SK-N-SH treated with all-trans-retinoic acid at 6 μM for 48 hours (cell line): ENCODE measurements at regions not wholly inside any gene's neighbourhood (a gene's known extent, or its start where the extent isn't known, plus 50 kb on each side); places are given as distances from the start of the nearest gene placed in this dataset.

ENCODE experiments used
- ATAC-seq: fragments of 200-7000 bp; cut with Tn5 transposase; 3 replicates; pipeline ENCODE4 v1.9.1; 2020; ENCODE audit warnings: mild to moderate bottlenecking, moderate library complexity
- ARNTL ChIP-seq: fragments of 450-650 bp; formaldehyde crosslinking; IDR thresholded peaks from 2 replicates; pipeline ENCODE4 v1.5.0; 2020; ENCODE audit warnings: low read depth, mild to moderate bottlenecking, moderate library complexity, borderline replicate concordance
- BACH2 ChIP-seq: fragments of 250-450 bp; sonication (Bioruptor Pico); IDR thresholded peaks from 2 replicates; pipeline ENCODE4 v1.9.0; 2021; ENCODE audit warnings: mild to moderate bottlenecking, borderline replicate concordance
- CREB5 ChIP-seq: fragments of 250-450 bp; sonication (Bioruptor Pico); IDR thresholded peaks from 2 replicates; pipeline ENCODE4 v1.5.1; 2020; ENCODE audit warnings: low read depth, mild to moderate bottlenecking, moderate library complexity
- CSDC2 ChIP-seq: fragments of 250-450 bp; sonication (Bioruptor Pico); IDR thresholded peaks from 2 replicates; pipeline ENCODE4 v1.5.0; 2020; ENCODE audit warnings: mild to moderate bottlenecking, moderate library complexity
- CSRNP3 ChIP-seq: fragments of 250-450 bp; sonication (Bioruptor Pico); IDR thresholded peaks from 2 replicates; pipeline ENCODE4 v1.5.1; 2021; ENCODE audit warnings: mild to moderate bottlenecking, moderate library complexity
- ESRRG ChIP-seq: fragments of 250-450 bp; sonication (Bioruptor Pico); IDR thresholded peaks from 2 replicates; pipeline ENCODE4 v1.6.1; 2021; ENCODE audit warnings: mild to moderate bottlenecking
- ISL1 ChIP-seq: fragments of 250-450 bp; sonication (Bioruptor Pico); IDR thresholded peaks from 2 replicates; pipeline ENCODE4 v2.1.2; 2022; ENCODE audit warnings: mild to moderate bottlenecking, moderate library complexity
- OSR1 ChIP-seq: fragments of 250-450 bp; sonication (Bioruptor Pico); IDR thresholded peaks from 2 replicates; pipeline ENCODE4 v1.8.0; 2022; ENCODE audit warnings: moderate library complexity, mild to moderate bottlenecking, inconsistent platforms
- PPARA ChIP-seq: fragments of 250-450 bp; sonication (Bioruptor Pico); IDR thresholded peaks from 2 replicates; pipeline ENCODE4 v1.5.0; 2020; ENCODE audit warnings: mild to moderate bottlenecking, borderline replicate concordance
- RARB ChIP-seq: fragments of 250-450 bp; sonication (Bioruptor Pico); IDR thresholded peaks from 2 replicates; pipeline ENCODE4 v1.8.0; 2021; ENCODE audit warnings: mild to moderate bottlenecking, moderate library complexity
- SNAI2 ChIP-seq: fragments of 250-450 bp; sonication (Bioruptor Pico); IDR thresholded peaks from 2 replicates; pipeline ENCODE4 v1.5.0; 2020; ENCODE audit warnings: mild to moderate bottlenecking, moderate library complexity
- TCF4 ChIP-seq: fragments of 250-450 bp; sonication (Bioruptor Pico); IDR thresholded peaks from 2 replicates; pipeline ENCODE4 v1.8.0; 2021; ENCODE audit warnings: mild to moderate bottlenecking, moderate library complexity, borderline replicate concordance
- TOX ChIP-seq: fragments of 250-450 bp; sonication (Bioruptor Pico); IDR thresholded peaks from 2 replicates; pipeline ENCODE4 v1.8.0; 2021; ENCODE audit warnings: mild to moderate bottlenecking, moderate library complexity, borderline replicate concordance
- TSHZ2 ChIP-seq: fragments of 250-450 bp; sonication (Bioruptor Pico); IDR thresholded peaks from 2 replicates; pipeline ENCODE4 v1.5.0; 2020; ENCODE audit warnings: mild to moderate bottlenecking, moderate library complexity
- ZC3H10 ChIP-seq: fragments of 250-450 bp; sonication (Bioruptor Pico); IDR thresholded peaks from 2 replicates; pipeline ENCODE4 v1.5.1; 2021; ENCODE audit warnings: mild to moderate bottlenecking, moderate library complexity
- ZFP30 ChIP-seq: fragments of 450-650 bp; formaldehyde crosslinking; IDR thresholded peaks from 2 replicates; pipeline ENCODE4 v1.5.0; 2022; ENCODE audit warnings: mild to moderate bottlenecking, moderate library complexity
- ZNF565 ChIP-seq: fragments of 450-650 bp; formaldehyde crosslinking; conservative IDR thresholded peaks from 2 replicates; pipeline ENCODE4 v1.5.0; 2020; ENCODE audit warnings: low read depth, mild to moderate bottlenecking, moderate library complexity
- ZNF70 ChIP-seq: fragments of 450-650 bp; formaldehyde crosslinking; IDR thresholded peaks from 2 replicates; pipeline ENCODE4 v1.5.0; 2020; ENCODE audit warnings: mild to moderate bottlenecking, moderate library complexity
- ZNF8 ChIP-seq: fragments of 450-650 bp; formaldehyde crosslinking; IDR thresholded peaks from 2 replicates; pipeline ENCODE4 v1.5.0; 2020; ENCODE audit warnings: mild to moderate bottlenecking, moderate library complexity
- TF ChIP-seq, protein P1 (sequence below): fragments of 250-450 bp; sonication (Bioruptor Pico); IDR thresholded peaks from 2 replicates; pipeline ENCODE4 v1.8.0; 2021; ENCODE audit warnings: low read depth, mild to moderate bottlenecking, moderate library complexity, borderline replicate concordance
- TF ChIP-seq, protein P2 (sequence below): fragments of 250-450 bp; sonication (Bioruptor Pico); IDR thresholded peaks from 2 replicates; pipeline ENCODE4 v1.8.0; 2020; ENCODE audit warnings: mild to moderate bottlenecking, moderate library complexity, borderline replicate concordance

DNA sequence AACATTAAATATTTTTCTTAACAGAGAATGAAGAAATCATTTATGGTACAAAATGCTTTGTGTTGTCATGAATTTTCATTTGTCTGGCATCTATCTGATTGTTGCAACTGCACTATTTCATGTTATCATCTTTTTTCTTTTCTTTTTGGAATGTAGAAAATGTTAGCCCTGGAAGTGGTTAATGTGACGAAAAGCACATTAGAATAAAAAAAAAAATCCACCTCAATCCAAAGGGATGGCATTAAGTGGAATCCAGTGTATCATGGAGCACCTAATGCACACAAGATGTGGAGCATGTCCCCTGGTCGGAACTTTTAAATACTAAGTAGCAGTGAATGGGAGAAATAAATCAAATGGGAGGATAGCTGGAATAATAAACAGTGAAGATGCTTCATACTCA, 172.9 kb upstream of the MCHR2 start:
- no peak for ATAC-seq

GRCh38 chr6:100165442-100165841, 171.4 kb upstream of the MCHR2 start:
- no peak for ATAC-seq
- TF ChIP-seq ZFP30 (CRISPR knock-in tag): no peak
- no peak for TF ChIP-seq PPARA (CRISPR knock-in tag)
- no peak for TF ChIP-seq CSDC2 (CRISPR knock-in tag)
- TF ChIP-seq OSR1 (CRISPR knock-in tag): no peak
- no peak for TF ChIP-seq TSHZ2
- no peak for TF ChIP-seq ISL1
- TF ChIP-seq ZNF8 (CRISPR knock-in tag): no peak
- TF ChIP-seq, protein P1, sequence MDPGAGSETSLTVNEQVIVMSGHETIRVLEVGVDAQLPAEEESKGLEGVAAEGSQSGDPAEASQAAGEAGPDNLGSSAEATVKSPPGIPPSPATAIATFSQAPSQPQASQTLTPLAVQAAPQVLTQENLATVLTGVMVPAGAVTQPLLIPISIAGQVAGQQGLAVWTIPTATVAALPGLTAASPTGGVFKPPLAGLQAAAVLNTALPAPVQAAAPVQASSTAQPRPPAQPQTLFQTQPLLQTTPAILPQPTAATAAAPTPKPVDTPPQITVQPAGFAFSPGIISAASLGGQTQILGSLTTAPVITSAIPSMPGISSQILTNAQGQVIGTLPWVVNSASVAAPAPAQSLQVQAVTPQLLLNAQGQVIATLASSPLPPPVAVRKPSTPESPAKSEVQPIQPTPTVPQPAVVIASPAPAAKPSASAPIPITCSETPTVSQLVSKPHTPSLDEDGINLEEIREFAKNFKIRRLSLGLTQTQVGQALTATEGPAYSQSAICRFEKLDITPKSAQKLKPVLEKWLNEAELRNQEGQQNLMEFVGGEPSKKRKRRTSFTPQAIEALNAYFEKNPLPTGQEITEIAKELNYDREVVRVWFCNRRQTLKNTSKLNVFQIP: no peak
- TF ChIP-seq BACH2 (CRISPR knock-in tag): no peak

More for the DNA sequence above, 172.9 kb upstream of the MCHR2 start:
- TF ChIP-seq ISL1 (no peak), PPARA (CRISPR knock-in tag) (no peak), ZNF70 (no peak), ARNTL (CRISPR knock-in tag) (no peak), ZNF565 (no peak), ZC3H10 (CRISPR knock-in tag) (no peak), TCF4 (CRISPR knock-in tag) (no peak), CSRNP3 (CRISPR knock-in tag) (no peak), ZFP30 (CRISPR knock-in tag) (no peak), CREB5 (no peak), ESRRG (CRISPR knock-in tag) (no peak), ZNF8 (CRISPR knock-in tag) (no peak), CSDC2 (CRISPR knock-in tag) (no peak), SNAI2 (CRISPR knock-in tag) (no peak)
- TF ChIP-seq, protein P1: no peak
- TF ChIP-seq, protein P2, sequence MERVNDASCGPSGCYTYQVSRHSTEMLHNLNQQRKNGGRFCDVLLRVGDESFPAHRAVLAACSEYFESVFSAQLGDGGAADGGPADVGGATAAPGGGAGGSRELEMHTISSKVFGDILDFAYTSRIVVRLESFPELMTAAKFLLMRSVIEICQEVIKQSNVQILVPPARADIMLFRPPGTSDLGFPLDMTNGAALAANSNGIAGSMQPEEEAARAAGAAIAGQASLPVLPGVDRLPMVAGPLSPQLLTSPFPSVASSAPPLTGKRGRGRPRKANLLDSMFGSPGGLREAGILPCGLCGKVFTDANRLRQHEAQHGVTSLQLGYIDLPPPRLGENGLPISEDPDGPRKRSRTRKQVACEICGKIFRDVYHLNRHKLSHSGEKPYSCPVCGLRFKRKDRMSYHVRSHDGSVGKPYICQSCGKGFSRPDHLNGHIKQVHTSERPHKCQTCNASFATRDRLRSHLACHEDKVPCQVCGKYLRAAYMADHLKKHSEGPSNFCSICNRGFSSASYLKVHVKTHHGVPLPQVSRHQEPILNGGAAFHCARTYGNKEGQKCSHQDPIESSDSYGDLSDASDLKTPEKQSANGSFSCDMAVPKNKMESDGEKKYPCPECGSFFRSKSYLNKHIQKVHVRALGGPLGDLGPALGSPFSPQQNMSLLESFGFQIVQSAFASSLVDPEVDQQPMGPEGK: no peak

- ATAC-seq: no peak
- TF ChIP-seq TOX (CRISPR knock-in tag) (no peak), ARNTL (CRISPR knock-in tag) (no peak), OSR1 (CRISPR knock-in tag) (no peak), CSRNP3 (CRISPR knock-in tag) (no peak), ISL1 (no peak), CREB5 (no peak), TSHZ2 (no peak), ZC3H10 (CRISPR knock-in tag) (no peak), ZNF565 (no peak), RARB (CRISPR knock-in tag) (no peak), TCF4 (CRISPR knock-in tag) (no peak)
Observed at GRCh38 chr6:100163035-100163434, 169.0 kb upstream of the MCHR2 start.
